GM19468 (cell line): ENCODE measurements at regions not wholly inside any gene's neighbourhood (a gene's known extent, or its start where the extent isn't known, plus 50 kb on each side); places are given as distances from the start of the nearest gene placed in this dataset.

Source experiments
- ATAC-seq: cut with Tn5 transposase; IDR thresholded peaks from one replicate; pipeline ENCODE4 v1.9.1; 2021; ENCODE audit warnings: mild to moderate bottlenecking, moderate library complexity, moderate number of reproducible peaks; ENCODE audit not compliant: unreplicated experiment; ENCODE audit errors: extremely low read depth

DNA sequence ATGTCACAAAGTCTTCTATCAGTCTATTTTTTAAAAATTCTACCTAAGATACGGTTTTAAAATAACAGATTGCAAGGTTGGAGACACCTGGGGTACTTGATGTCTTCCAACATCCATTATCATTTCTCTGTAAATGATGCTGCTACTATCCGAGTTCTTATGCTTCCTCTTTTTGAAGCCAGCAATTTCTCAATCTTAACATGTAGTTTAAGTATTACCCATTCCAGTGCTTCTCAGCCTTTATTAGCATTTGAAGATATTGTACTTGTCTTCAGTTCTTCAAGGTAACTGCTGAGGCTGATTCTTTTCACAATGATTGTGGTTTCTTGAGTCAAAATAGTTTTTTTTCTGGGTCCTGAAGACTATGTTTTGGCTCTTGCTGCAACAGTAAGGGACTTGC is 96.4 kb upstream of the SELENOP start:
- ATAC-seq, result no peak

GRCh38 chr5:42905827-42906226 is 94.1 kb upstream of the SELENOP start:
- ATAC-seq, result no peak

- no peak for ATAC-seq
Measured at GRCh38 chr5:42900734-42901133, 89.0 kb upstream of the SELENOP start.

- ATAC-seq, result no peak
Measured at GRCh38 chr5:42898760-42899159, 87.1 kb upstream of the SELENOP start.

- no peak for ATAC-seq
Measured at GRCh38 chr5:42896523-42896922, 84.8 kb upstream of the SELENOP start.

GRCh38 chr5:42894057-42894456 is 82.4 kb upstream of the SELENOP start:
- ATAC-seq, result no peak

- peak; percentile 70 for ATAC-seq
Measured at GRCh38 chr5:42889311-42889933, 77.7 kb upstream of the SELENOP start.

- no peak for ATAC-seq
Measured at GRCh38 chr5:42888771-42889170, 77.1 kb upstream of the SELENOP start.

GRCh38 chr5:42887575-42887974 is 75.9 kb upstream of the SELENOP start:
- ATAC-seq, result no peak

GRCh38 chr5:42887097-42887496 is 75.4 kb upstream of the SELENOP start:
- ATAC-seq, result no peak

DNA sequence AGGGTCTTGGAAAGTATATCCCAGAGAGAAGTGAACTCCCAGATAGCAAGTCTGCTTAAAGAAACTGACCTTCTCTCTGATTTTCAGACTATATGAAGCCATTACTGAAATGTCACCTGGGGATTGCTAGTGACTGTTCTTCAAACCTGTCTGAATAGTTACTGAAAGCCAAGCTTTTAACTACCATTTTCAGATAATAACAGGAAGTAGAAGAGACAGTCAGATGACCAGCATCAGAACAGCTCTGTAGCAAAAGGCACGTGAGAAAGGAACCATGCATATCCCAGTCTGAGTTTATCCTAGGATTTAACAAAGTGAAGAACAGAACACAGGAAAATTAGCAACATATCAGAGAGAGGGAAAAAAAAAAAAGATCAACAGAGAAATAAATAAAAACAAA is 74.9 kb upstream of the SELENOP start:
- peak; percentile 49 for ATAC-seq

- no peak for ATAC-seq
Measured at GRCh38 chr5:42884326-42884725, 72.6 kb upstream of the SELENOP start.

DNA sequence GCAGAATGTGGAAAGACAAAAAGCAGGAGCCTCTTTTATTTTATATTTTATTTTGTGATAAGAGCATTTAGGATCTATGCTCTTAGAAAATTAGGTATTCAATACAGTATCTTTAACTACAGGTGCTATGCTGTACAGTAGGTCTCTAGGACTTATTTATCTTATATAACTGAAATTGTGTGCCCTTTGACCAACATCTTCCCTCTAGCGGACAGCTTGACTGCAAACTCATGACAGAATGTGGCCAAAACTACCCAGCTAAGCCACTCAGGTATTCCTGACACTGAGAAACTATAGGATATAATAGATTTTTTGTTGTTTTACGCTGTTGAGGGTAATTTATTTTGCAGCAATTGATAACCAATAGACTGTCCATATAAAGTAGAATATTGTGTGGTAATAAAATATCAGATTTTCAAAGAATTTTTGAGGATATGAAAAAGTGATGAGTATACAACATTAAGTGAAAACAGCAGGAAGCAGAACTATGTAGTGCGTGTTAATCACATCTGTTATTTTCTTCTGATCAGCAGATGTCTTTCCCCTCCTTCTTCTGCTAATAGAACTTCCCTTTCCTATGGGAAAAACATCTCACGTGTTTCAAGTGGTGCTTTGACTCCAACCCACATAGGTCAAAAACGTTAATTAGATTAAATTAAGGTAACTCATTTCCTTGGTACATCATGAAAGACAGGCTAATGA is 69.9 kb upstream of the SELENOP start:
- no peak for ATAC-seq

GRCh38 chr5:42880496-42881150 is 68.9 kb upstream of the SELENOP start:
- ATAC-seq, result no peak

- no peak for ATAC-seq
Measured at GRCh38 chr5:42879291-42879690, 67.6 kb upstream of the SELENOP start.

DNA sequence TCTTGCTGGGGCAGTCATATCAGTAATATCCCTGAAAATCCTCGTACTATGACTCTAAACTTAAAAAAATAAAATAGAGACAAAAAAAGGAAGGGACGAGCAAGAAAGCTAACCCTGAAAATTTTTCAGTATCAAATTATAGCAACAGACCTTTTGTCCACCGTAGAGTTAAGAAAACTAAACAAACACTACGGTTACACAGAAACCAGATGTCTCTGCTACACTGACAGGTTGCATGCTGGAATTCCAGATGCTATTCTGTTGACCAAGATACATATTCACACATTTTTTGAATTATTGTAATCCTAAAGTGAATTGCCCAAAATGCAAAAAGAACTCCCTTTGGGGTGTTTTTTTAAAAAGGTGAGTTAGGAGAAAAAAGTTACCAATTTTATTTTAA is 66.9 kb upstream of the SELENOP start:
- ATAC-seq, result no peak

DNA sequence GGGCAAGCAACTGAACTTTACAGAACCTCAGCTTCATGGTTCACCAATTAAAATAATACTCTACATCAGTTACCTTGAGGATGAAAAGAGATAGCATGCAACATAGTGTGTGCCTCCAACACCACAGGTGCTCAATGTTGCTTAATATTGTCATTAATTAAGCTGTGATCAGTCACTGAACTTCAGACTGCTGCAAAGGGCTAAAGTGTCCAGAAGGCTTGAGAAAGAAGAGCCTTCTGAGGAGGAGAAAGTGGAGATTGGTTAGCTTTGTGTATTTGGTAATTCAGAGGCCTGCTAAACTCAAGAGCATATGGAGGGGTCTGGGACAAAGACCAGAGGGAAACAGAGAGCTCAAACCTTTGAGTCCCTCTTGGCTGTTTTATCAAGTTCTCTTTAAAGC is 66.3 kb upstream of the SELENOP start:
- ATAC-seq, result no peak

- no peak for ATAC-seq
Measured at GRCh38 chr5:42877431-42877830, 65.7 kb upstream of the SELENOP start.

DNA sequence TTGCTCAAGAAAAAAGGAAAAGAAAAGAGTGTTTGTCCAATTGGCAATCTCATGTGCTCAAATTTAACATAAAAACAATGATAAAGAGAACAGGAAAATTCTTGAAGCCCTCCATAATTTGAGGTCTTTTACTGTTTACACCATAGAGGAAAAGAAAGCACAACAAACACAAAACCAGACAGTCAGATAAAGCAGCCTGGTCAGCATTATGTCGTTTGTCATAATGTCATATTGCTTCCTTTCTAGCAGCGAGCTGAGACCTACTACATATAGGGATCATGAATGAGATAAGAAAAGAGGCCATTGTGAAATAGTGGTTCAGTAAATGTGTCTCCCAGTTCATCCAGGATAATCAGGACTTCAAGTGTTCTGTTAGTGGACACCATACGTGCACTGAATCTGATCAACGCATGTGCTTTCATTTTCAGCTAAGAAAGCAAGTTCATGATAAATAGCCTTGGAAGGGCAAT is 64.7 kb upstream of the SELENOP start:
- no peak for ATAC-seq

GRCh38 chr5:42875785-42876374 is 64.2 kb upstream of the SELENOP start:
- no peak for ATAC-seq

DNA sequence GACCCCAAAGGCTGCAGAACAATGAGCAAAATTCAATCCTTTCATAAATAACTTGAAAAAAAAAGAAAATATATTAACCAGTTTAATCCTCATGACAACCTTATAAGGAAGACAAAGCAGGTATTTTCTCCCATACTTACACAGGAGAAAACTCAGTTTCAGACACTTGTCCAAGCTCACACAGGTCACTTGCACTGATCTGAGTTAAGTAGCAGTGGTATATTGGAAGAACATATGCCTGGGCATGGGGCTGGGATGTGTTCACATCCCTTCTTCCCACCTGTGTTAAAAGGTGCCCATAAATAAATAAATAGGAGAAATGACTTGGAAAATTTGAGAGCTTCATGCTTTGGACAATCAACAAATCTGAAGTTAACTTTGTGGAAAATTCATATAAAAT is 63.5 kb upstream of the SELENOP start:
- ATAC-seq, result no peak
